NCI-H446 treated with DMSO at 0.1 percent for 48 hours (cell line): ENCODE measurements at regions not wholly inside any gene's neighbourhood (a gene's known extent, or its start where the extent isn't known, plus 50 kb on each side); places are given as distances from the start of the nearest gene placed in this dataset.

Source experiments
- DNase-seq: peaks from one replicate; lab custom pipeline; 2025; lab: John Stamatoyannopoulos, UW

DNA sequence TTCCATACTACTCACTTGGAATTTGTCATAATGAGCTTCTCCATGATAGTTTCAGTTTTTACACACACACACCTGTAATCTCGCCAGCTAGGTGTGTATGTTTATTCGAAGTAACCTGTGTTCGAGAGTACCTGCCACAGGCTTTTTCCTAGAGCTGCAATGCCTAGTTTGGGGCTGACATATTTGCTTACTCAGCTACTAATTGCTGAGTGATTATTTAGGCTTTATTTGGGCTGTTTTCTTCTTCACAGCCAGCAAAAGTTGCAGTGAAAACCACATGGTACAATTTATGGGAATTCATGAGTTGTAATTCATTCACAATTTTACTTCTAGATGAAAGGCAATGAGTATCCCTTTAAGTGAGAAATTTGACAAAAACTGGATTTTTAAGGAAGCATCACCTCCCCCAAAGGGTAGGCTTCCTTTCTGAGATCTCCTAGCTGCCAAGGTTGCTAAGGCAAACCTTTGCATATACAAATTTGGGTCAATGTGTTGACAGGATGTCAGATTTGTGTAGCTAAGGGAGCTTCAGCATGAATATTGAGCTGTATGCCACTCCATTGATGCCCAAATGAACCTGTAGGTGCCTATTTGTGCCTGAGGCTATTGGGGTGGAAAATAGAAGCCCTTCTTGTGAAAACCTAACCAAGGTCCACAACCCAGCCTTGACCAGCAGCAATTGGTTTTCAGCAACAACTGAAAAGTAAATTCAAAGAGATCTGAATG, 108.7 kb upstream of the OTX2 start:
- no peak for DNase-seq

DNA sequence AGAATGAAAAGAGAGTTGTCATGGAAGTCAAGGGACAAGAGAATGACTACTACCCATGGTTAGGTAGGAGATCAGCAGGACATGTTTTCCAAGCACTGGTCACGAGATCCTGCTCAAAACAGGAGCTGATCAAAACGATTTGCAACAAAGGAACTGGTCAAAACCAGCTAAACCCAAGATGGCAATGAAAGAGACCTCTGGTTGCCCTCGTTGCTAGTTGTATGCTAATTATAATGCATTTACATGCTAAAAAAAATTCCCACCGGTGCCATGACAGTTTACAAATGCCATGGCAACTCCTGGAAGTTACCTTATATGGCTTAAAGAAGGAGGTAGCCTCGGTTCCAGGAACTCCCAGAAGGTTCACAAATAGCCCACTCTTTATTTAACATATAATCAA, 95.0 kb upstream of the OTX2 start:
- no peak for DNase-seq

DNA sequence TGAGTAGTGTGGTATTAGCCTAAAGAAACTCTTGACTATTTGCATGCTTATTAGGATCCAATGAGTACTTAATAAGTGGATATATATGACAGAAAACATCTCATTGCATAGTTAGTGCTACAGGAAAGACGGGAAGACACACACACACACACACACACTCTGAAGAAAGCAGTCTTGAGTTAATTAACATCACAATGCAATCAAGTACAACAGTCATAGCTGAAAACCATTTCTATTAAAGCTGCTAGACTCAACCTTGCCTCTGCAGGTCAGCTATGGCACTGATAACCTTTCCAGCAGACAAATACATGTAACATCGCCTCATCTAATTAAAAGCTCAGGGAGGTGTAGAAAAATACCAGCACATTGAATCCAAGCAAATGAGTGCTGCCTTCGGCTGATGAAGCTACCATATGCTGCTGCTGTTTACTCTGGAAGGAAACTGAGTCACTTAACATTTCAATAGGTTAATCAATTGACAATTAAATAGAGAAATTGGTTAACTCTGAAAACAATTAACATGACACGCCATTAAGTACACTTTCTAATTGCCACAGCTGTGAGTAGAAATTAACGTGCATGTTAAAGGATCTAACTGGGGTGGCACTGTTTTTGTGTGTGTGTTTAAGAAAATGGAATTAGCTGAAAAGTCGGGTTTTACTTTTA, 93.2 kb upstream of the OTX2 start:
- no peak for DNase-seq

DNA sequence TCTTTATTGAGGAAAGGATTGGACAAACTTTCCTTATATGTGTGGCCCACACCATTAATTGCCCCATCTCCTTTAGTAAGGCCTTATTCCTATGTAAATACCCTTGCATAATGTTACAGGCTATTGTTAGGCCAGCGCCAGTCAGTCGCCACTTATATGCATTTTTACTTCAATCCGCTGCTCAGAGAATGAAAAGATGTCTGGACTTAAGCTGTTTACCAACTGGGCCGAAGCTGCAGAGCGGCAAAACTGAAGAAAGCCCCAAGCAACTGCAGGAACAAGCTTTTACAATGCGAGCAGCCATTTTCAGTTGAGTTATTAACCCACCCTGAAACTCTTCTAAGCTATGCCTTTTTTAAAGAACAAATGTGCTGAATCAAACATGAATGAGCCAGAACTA, 92.1 kb upstream of the OTX2 start:
- no peak for DNase-seq

DNA sequence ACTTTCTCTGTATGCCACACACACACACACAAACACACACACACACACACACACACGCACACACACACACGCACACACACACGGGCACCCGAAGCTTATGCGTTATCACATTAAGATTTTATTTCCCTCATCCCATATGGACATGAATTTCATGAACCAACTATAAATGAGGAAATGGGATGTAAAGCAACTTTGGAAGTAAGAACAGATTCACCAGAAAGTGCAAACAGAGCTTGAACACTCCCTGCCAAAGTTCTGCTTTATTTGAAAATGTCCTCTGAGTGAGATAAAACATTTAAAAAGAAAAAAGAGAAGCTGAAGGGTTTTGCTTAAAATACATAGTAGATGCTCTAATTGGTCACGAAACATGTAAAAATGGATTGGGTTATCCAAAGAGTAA, 90.4 kb upstream of the OTX2 start:
- DNase-seq, result no peak

DNA sequence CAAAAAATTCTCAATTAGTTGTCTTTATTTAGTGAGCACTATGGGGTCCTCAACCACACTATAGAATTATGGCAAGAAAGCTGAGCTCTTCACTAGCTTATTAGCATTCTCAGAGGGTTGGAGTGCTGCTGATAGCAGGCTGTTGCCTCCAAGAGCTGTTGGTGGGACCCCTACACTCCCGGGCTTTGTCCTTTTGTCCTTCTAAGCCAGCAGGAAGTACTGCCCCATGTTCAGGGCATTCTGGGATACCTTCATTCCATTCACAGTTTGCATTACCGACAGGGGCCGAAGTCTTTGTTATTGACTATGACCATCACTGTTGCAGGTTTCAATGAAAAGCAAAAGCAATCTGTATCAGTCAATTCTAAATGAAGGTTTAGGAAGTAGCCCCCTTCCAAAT, 89.5 kb upstream of the OTX2 start:
- no peak for DNase-seq

DNA sequence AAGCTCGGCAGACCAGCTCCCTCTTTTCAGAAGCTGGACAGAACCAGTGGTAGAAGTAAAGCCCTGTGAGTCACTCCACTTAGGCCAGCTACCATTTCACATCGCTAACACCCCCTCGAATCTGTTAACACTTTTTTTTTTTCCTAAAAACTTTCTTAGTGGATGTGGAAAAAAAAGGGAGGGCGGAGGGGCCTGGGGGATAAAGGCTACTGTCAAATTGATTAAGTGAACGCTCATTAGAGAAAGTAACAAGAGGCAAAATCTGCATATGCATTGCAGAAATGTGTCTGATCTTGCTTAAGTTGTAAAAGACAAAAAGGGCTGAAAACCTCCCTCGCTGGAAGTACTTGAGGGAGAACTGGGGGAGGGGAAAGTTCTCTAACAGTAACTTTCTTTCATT, 86.6 kb upstream of the OTX2 start:
- DNase-seq, result no peak

DNA sequence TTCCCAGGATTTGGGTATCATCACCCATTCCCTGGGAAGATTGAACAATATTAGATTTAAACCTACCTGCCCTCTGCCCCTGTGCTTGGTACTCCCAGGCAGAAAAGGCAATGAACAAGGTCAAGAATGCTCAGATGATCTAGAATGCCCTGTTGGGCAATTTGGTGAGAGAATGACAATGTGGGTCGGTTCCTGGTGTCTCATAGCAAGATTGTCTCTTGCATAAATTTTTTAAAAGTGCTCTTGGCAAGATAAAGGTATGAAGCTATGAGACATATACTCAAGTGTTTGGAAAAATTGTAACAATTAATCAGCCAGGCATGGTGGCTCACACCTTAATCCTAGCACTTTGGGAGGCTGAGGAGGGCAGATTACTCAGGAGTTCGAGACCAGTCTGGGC, 86.0 kb upstream of the OTX2 start:
- no peak for DNase-seq

DNA sequence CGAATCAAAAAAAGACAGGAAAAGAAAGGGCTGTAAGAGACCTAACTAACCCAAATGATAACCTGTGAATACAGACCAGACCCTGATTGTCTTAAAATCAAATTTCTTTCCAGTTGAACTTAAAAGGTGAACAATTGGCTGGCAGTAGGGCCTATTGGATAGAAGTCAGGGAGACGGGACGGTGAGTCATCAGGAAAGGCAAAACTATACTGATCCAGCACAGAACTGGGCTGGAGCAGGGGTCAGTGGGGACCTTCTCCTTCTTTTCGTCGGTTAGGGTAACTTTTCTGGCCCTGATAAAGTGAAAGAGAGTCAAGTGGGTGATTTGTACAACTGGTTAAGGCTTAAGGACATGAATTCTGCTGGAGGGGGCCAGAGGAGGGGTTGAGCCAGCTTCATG, 84.9 kb upstream of the OTX2 start:
- DNase-seq, result no peak

DNA sequence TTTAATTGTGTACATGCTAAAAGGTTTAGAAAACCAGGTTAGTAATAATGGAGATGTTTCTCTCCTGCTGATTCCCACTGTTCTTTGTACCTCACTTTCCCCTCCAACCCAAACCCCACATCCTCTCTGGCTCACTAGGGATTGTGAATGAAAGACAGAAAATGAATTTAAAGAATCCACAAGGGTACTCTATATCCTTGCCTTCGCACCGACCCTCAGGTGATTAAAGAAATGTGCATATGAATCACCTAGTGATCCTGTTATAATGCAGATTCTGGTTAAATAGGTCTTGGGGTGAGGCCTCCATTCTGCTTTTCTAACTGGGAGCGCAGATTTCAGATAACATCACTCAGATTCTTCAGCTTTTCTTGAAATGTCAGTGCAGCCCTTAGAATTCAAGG, 84.3 kb upstream of the OTX2 start:
- no peak for DNase-seq

DNA sequence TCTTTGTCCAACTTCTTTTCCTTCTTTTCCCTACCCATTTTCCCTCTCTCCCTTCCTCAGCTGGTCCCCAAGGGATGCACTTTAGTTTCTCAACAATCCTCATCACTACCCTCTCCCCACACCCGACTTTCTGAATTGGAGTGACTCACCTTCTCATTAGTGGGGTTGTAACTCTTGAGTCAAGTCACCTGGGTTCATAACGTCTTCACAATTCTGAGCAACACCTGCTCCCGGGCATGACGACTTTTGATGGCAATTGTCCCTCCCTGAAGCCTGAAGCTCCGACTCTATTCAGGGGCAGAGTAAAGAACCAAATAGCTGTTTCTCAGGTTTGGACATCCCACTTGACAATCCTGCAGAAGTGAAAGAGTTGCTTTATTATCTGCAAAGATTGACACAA, 82.7 kb upstream of the OTX2 start:
- DNase-seq, result no peak

DNA sequence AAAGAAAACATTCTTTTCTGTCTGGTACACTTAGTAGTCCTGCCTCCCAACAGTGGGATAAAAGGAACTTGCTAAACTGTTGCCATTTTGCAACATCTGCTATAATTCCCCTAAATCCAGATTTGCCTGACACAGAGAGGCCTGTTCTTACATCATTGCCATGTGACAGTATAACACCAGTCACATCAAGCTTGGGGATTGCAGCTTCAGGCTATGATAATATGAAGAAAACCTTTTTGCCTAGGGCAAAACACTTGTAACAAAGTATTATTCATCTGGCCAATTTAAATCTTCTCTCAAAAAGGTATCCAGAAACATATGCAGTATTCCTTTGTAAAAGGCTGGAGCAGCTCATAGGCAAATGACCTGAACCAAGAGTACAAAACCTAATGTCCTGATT, 80.9 kb upstream of the OTX2 start:
- no peak for DNase-seq

DNA sequence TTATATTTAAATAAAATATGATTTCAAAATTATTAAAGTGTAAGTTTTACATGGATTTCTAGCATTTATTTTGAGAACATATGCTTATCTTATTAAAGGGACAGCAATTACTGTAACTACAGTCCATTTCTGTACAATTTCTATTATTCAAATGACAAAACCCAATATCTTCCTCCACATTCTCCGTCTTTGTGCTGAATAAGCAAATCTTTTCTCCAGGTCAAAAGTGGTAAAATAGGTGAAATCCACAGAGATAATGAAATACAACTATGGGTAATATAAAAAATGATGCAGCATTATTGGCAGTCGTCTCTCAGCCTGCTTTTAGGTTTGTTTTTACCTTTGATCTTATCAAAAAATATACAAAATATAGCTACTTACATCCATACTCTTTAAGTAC, 79.4 kb upstream of the OTX2 start:
- no peak for DNase-seq

DNA sequence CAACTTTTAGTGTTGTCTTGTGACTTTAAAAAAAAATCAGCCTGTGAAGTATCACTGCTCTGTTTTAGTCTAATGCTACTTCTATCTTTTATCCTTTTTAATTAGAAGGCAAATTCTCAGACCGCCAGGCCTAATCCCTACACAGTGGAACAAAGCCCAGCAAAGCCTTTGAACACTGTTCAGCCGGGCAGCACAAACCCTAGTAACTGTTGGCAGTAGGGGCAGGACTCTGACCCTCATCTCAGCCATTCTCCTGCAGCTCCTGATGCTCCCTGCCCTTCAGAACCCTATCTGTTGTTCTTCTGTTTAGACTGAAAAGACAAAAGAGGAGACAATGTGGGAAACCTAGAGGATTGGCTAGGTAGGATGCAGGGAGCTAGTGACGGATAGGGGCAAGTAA, 78.0 kb upstream of the OTX2 start:
- no peak for DNase-seq

DNA sequence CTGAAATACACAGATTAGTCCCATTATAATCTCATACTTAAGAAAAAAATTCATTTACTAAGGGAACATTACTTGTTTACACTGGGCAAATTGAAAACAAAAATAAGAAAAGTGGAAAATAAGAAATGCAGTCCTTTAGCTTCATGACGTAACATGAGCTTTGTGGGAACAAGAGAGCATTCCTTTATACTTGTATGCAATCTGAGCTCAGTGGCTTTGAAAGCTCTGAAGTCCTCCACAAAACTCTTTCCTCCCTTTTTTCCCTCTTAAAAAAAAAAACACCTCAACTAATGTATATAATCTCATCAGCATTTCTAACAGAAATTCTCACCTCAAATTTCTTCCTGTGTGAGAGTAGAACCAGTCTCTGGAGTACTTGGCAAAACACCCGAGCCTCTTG, 76.9 kb upstream of the OTX2 start:
- DNase-seq, result no peak

DNA sequence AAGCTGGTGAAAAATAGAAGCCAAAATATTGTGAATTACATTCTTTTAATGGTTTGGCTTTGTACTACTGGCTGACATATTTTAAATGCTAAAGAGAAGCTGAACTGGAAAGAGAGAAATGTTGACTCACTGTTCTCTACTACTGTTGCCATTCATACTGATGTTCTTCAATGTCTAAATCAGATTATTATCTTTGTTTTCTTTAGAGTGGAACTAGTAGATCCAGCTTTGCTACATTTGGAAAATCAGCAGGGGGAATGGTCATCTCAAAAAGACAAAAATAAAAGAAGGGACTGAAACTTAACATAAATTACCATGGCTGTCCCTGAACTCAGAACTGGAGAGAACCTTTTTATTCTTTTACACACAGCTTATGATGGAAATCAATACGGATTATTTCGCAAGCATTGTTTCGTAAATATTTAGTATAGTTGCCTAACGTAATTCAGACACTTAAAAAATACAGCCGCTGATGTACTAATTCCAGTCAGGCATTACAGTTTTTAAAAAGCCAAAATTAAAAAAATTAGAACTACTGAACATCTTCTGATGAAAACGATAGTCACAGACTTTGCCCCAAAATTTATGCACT, 76.3 kb upstream of the OTX2 start:
- no peak for DNase-seq

DNA sequence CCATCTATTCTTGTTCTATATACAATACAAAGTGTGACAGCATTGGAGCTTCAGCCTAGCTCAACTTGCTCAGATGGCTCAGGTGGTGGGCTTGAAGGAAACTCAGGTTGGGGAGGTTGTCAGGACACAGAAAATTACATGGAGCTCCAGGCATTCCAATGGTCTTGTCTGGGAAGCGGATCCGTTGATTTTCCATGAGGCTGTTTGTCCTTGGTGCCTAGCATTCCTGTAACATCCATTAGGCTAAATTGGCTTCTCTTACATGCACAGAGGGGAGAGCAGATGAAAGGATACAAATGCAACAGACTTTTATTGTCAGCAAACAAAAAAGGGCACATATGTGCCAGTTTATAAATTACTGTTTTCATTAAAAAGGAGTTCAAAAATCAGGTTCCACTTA, 75.5 kb upstream of the OTX2 start:
- no peak for DNase-seq

DNA sequence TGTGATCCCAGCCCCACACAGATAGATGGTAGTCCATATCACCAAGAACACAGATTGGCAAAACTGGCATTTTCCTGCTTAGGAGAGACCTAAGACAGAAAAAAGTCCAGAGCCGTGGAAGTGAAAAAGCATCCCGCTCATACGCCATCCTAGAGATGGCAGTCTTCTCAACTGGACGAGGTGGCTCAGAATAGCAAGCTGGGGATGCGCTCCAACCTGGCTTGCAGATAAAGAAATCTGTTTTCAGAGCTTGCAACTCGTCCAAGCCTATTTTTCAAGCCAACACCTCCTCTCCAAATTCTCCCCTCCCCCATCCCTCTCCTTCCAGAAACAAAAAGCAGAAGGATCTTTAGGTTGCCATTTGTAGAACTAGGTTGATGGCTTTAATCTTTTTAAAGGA, 74.3 kb upstream of the OTX2 start:
- DNase-seq, result no peak

DNA sequence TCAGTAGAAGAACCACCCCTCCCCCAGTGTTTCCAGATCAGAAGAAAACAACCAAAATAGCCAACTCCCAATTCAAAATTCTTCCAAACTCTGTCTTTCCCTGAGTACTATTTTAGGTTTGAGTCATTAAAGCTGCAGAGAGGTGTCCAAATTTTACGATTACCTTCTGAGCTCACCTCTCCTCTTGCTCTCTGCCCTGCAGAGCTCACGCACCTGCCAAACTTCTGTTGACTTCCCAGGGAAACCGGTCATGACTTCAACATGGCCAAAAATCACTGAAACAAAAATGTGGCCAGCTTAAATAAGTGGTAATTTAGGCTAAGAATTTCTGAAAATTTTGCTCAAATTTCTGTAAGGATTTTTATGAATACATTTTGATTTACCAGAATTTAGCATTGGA, 70.9 kb upstream of the OTX2 start:
- DNase-seq, result no peak

DNA sequence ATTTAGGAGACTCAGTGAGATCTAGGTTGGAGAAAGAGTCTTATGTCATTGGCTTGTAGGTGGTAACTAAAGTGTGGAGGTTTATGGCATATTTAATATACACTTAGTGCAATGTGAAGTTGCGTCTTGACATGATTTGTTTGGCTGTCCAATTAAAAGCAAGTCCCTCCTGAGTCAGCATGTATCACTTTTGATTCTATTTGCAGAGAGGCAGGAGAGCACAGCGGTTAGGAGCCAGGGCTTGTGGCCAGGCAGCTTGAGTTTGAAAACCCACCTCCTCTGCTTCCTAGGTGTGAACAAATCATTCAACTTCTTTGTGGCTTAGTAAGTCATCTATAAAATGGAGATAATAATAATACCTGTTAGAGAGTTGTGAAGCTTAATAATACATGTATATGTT, 68.5 kb upstream of the OTX2 start:
- DNase-seq, result no peak

DNA sequence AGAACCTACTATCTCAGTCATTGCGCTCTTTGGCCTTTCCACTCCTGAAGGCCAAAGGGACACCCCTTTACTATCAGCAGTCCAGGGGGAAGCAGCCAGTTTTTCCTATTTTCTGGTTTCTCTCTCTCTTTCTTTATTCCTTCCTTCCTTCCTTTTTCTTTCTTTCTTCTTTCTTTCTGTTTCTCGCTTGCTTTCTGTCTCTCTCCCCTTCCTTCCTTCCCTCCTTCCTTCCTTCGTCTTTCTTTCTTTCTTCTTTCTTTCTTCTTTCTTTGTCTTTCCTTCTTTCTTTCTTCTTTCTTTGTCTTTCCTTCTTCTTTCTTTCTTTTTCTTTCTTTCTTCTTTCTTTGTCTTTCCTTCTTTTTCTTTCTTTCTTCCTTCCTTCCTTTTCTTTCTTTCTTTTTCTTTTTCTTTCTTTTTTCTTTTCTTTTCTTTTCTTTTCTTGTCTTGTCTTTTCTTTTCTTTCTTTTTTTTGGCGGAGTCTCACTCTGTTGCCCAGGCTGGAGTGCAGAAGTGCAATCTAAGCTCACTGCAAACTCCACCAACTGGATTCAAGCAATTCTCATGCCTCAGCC, 64.9 kb upstream of the OTX2 start:
- DNase-seq, result no peak

DNA sequence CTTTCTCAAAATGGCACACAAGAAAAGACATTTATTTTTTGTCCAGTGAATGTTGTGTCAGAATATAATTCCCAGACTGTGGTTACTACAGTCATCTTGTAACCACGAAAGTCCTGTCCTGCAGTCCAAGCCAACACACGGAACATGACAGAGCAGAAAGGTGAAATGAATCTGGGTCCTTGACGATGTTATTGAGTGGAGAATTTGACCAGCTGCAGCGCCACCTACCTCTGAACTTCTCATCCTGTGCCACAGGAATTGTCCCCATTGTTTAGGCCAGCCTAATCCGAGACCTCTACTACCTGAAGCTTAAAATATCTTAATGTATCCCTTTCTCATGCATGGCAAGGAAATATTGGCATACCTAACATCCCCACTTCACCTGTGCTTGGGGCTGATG, 64.1 kb upstream of the OTX2 start:
- no peak for DNase-seq

DNA sequence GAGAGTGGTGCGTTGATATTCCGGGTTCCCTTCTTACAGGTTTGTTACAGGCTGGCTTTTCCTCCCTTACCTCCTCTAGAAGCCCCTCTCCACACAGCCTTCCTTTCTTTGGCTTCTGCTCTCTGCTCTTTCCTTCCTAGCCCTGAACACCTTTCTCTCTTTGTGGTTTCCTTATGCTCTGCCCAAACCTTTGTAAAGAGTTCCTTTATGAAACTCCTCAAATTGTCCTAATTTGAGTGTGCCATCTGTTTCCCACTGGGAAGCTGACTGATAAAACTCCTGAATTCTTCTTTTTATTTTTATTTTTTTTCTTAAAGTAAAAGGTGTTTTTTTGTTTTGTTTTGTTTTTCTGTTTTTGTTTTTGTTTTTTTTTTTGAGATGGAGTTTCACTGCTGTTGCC, 60.1 kb upstream of the OTX2 start:
- DNase-seq, result no peak

DNA sequence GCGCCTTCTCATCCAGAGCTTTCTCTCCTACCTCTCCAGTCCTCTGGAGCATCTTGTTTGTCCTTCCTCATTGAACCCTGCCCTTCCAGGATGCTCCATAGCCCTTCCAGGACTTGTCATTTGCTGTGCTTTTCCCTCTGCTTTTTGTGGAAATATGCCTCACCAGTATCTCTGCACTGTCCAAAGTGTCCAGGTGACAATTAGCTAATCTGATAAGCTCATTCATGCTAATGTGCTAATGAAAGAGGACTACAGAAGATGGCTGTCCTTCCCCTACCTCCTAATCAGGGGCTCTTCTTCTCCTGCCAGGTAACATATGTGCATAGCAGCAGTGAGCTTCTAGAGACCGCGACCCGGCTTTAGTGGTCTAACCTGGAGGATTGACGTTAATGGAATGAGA, 58.4 kb upstream of the OTX2 start:
- DNase-seq, result no peak
